Kidney epithelial cell (primary cell): ENCODE measurements at regions not wholly inside any gene's neighbourhood (a gene's known extent, or its start where the extent isn't known, plus 50 kb on each side); places are given as distances from the start of the nearest gene placed in this dataset.

Experiments used
- DNase-seq: peaks from one replicate; pipeline ENCODE4 v3.0.0-alpha.2; 2010; ENCODE audit warnings: low read depth
- H3K27me3 ChIP-seq: 2 replicates; pipeline ENCODE4 v1.6.0; 2011; ENCODE audit warnings: low read length; ENCODE audit not compliant: control insufficient read depth, insufficient read depth
- H3K36me3 ChIP-seq: 2 replicates; pipeline ENCODE4 v1.5.1; 2011; ENCODE audit warnings: low read length; ENCODE audit not compliant: control insufficient read depth, insufficient read depth
- H3K4me3 ChIP-seq: 2 replicates; pipeline ENCODE4 v1.5.1; 2011; ENCODE audit warnings: low read depth, mild to moderate bottlenecking, control low read depth, low read length
- CTCF ChIP-seq: IDR thresholded peaks from 2 replicates; pipeline ENCODE4 v1.5.1; 2011; ENCODE audit warnings: mild to moderate bottlenecking, moderate library complexity, low read length, control low read depth, inconsistent platforms; ENCODE audit not compliant: insufficient read depth, poor library complexity, severe bottlenecking

GRCh38 chr2:128499367-128500137 is 180.9 kb upstream of the HS6ST1 start:
- no peak overlapping the region for H3K4me3 ChIP-seq
- DNase-seq = no peak
- H3K36me3 ChIP-seq = no peaks in the 10 kb centered on the region
- TF ChIP-seq CTCF = no peak
- H3K27me3 ChIP-seq = peaks cover 2% of the 10 kb centered on the region

DNA sequence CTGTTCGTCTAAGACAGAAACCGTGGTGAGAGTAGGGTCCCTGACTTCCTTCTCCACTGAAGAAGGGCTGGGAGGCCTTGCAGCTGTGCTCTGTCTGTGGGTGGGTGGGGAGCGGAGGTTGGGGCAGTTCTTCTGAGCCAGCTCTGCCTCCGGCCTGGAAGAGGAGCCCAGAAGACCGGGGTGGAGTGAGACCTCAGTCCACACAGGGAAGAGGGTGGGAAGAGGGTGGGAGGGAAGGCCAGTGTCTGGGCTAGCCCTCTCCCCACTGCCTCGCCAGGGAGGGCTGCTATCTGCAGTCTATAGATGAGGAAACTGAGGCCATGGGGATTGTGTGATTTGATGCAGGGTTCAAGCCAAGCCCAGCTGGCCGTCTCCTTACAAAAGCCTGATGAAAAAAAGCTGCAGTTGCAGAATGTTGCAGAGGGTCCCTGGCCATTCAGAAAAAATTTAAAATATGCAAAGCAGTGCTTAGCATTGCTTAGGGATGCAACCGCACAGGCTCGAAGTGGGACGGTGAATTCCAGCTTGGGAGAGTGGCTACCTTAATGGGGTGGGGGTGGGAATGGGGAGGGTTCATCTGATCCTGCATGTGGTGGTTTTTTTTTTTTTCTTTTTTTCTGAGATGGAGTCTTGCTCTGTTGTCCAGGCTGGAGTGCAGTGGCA is 181.6 kb upstream of the HS6ST1 start:
- TF ChIP-seq CTCF = no peak
- Histone ChIP-seq H3K4me3 (no peak overlapping the region), H3K27me3 (no peaks in the 10 kb centered on the region), H3K36me3 (no peaks in the 10 kb centered on the region)
- no peak for DNase-seq

DNA sequence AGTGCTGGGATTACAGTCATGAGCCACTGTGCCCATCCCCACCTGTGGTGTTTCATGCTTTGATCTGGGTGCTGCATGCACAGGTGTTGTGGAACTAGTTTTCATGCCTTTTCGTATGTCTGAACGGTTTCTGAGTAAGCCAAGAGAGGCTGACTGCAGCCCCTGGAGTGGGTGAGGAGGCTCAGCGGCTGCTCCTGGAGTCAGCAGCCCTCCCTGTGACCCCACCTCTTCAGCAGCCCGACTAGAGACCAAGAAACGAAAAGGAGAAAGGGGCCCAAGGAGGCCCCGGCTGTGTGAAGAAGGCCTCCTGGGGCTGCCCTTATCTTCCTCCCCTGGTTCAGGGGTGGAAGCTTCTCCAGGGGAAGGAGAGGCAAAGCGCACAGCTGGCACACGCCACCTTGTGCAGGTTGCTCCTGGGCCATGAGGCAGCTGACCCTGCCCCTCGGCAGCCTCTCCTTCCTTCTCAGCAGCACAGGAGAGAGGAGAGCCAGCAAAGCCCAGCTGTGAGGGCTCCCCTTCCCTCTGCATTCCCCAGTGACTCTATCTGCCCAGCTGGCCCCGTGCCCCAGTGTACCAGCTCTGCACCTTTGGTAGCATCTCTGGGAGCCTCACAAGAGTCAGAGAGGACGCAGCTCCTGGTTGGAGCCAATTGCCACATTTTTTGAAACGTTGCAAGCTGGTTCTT is 182.5 kb upstream of the HS6ST1 start:
- no peaks in the 10 kb centered on the region for H3K27me3 ChIP-seq
- DNase-seq = no peak
- no peak overlapping the region for H3K4me3 ChIP-seq
- no peak for TF ChIP-seq CTCF
- H3K36me3 ChIP-seq = no peaks in the 10 kb centered on the region

DNA sequence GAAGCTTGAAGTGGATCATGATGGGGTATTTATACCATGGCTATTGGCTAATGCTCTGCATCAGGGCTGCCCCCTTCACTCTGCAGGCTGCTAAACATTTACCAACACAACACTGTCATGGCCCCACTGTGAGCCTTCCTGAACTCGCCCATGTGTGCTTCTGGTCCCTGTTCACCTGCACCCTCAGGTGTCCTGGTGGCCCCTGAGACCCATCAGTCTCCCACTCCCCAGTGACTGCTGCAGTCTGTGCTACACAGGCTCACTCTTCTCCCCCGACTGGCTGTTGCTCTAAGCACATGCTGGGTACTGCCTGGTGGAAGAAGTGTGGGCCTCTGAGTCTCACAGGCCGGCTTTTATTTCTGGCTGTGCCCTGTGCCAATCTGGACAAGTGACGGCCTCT is 183.0 kb upstream of the HS6ST1 start:
- DNase-seq = no peak
- Histone ChIP-seq H3K27me3 (no peaks in the 10 kb centered on the region), H3K36me3 (no peaks in the 10 kb centered on the region), H3K4me3 (no peak overlapping the region)
- TF ChIP-seq CTCF = no peak

DNA sequence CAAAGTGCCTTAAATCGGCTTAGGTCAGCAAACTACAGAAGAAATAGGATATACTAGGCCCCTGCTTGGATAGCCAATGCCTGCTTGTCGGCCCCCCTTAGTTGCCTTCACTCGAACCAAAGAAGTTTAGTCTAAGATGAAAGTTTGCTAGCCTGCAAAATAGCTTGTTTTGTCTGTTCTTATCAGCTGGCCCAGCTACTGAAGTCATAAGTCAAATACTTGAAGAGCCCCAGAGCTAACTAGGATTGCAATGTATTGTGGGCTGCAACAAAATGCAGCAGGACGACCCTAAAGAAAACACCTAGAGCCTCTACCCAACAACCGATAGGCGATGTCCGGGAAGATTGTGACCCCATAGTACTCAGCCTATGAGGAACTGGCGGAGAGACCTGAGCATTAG is 183.5 kb upstream of the HS6ST1 start:
- Histone ChIP-seq H3K4me3 (no peak overlapping the region), H3K36me3 (no peaks in the 10 kb centered on the region), H3K27me3 (no peaks in the 10 kb centered on the region)
- no peak for DNase-seq
- TF ChIP-seq CTCF = no peak
